ENCODE measurements at regions not wholly inside any gene's neighbourhood (a gene's known extent, or its start where the extent isn't known, plus 50 kb on each side); places are given as distances from the start of the nearest gene placed in this dataset.

GRCh38 chr3:104566054-104566453 lies 800.7 kb upstream of the ALCAM start:
- no peak for DNase-seq (ENCODE audit: low spot score)

GRCh38 chr3:104575634-104576033 lies 791.1 kb upstream of the ALCAM start:
- no peak for DNase-seq (ENCODE audit: low spot score)

GRCh38 chr3:104578558-104578957 lies 788.2 kb upstream of the ALCAM start:
- DNase-seq (ENCODE audit: low spot score) = no peak

GRCh38 chr3:104582092-104582491 lies 784.6 kb upstream of the ALCAM start:
- DNase-seq (ENCODE audit: low spot score) = no peak

- DNase-seq (ENCODE audit: low spot score) = peak; percentile 88
Observed at GRCh38 chr3:104584682-104585081, 782.0 kb upstream of the ALCAM start.

- DNase-seq (ENCODE audit: low spot score) = no peak
Observed at GRCh38 chr3:104586344-104586743, 780.4 kb upstream of the ALCAM start.

GRCh38 chr3:104588442-104588841 lies 778.3 kb upstream of the ALCAM start:
- DNase-seq (ENCODE audit: low spot score) = no peak

GRCh38 chr3:104591776-104592175 lies 774.9 kb upstream of the ALCAM start:
- DNase-seq (ENCODE audit: low spot score) = no peak

- DNase-seq (ENCODE audit: low spot score) = no peak
Observed at GRCh38 chr3:104594491-104594890, 772.2 kb upstream of the ALCAM start.

- no peak for DNase-seq (ENCODE audit: low spot score)
Observed at GRCh38 chr3:104596054-104596453, 770.7 kb upstream of the ALCAM start.

GRCh38 chr3:104596551-104596950 lies 770.2 kb upstream of the ALCAM start:
- DNase-seq (ENCODE audit: low spot score) = peak; percentile 33

GRCh38 chr3:104598848-104599511 lies 767.7 kb upstream of the ALCAM start:
- DNase-seq (ENCODE audit: low spot score) = no peak

GRCh38 chr3:104604326-104605010 lies 762.2 kb upstream of the ALCAM start:
- peak; percentile 37 for DNase-seq (ENCODE audit: low spot score)

- DNase-seq (ENCODE audit: low spot score) = peak; percentile 46
Observed at GRCh38 chr3:104606812-104607211, 759.9 kb upstream of the ALCAM start.

- no peak for DNase-seq (ENCODE audit: low spot score)
Observed at GRCh38 chr3:104610730-104611652, 755.7 kb upstream of the ALCAM start.

GRCh38 chr3:104612218-104612617 lies 754.5 kb upstream of the ALCAM start:
- no peak for DNase-seq (ENCODE audit: low spot score)

- DNase-seq (ENCODE audit: low spot score) = no peak
Observed at GRCh38 chr3:104614564-104614963, 752.1 kb upstream of the ALCAM start.

- DNase-seq (ENCODE audit: low spot score) = peak; percentile 51
Observed at GRCh38 chr3:104628185-104628789, 738.4 kb upstream of the ALCAM start.

GRCh38 chr3:104629038-104629437 lies 737.7 kb upstream of the ALCAM start:
- DNase-seq (ENCODE audit: low spot score) = peak; percentile 31

- DNase-seq (ENCODE audit: low spot score) = no peak
Observed at GRCh38 chr3:104631254-104631653, 735.5 kb upstream of the ALCAM start.

- no peak for DNase-seq (ENCODE audit: low spot score)
Observed at GRCh38 chr3:104632521-104632920, 734.2 kb upstream of the ALCAM start.

- no peak for DNase-seq (ENCODE audit: low spot score)
Observed at GRCh38 chr3:104632947-104633346, 733.8 kb upstream of the ALCAM start.
